Iris pigment epithelial cell (primary cell): ENCODE measurements at regions not wholly inside any gene's neighbourhood (a gene's known extent, or its start where the extent isn't known, plus 50 kb on each side); places are given as distances from the start of the nearest gene placed in this dataset.
A peak's percentile ranks its signal among the peaks of the same experiment; 100 is the strongest.

Experiments used
- DNase-seq: peaks from one replicate; pipeline ENCODE4 v3.0.0-alpha.2; 2011; ENCODE audit warnings: low read depth

DNA sequence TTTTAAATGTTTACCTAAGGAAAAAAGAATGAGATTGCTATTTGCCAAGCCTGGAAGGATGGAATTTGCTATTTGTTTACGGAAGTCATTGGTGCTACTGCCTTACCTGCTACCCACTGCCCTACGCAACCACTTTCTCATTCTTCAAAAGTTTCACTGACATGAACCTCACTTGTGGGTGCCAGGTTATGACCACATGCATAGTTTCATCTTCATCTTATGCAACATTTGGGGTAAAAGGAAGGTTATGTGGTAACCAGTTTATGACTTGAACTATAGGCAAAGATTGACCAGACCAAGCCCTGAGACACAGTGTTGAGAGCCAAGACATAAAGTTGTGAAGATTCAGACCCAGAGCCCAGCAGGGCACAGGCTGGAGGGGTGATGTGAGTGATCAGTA is 142.5 kb downstream of the LACC1 start:
- peak; percentile 68 for DNase-seq

DNA sequence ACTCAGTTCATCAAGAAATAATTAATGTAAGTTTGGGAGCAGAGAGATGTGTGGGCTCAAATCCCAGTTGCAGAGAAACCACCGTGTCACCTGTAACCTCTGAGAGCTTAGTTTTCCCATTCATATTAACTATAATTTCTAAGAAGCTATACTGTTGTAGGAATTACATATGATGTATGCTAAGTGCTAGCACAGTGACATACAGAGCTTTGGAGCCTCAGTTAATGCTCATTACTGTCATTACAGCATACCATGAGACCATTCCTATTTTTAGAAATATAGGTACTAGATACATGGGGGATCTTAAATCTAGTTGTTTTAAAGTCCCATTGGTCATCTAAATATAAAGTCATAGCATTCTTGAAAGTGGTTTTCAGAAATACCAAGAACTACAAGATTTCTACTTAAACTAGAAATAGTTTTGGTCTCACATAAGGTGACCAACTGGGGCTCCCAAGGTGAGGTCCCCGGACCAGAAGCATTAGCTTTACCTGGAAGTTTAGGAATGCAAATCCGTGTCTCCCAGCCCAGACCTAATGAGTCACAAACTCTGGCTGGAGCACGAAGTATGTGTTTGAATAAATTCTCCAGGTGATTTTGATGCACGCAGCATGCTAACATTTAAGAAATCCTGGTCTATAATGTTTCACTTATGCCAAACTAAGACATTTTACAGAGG is 144.6 kb downstream of the LACC1 start:
- DNase-seq: no peak

DNA sequence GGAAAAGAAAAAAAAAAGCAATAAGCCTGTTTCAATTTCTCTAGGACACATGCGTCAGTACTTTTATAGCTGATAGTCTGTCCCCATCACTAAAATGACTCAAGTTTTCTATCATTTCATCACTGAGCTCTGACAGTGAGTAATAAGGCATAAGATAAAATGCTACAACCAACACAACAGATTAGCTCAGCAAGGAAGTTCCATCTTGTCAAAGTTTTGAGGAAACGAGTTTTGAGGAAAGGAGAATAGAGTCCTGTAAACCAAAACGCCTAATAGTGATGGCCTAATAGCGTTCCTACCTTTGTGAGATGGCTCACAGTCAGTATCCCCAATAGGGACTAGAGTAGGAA is 145.1 kb downstream of the LACC1 start:
- DNase-seq: no peak

DNA sequence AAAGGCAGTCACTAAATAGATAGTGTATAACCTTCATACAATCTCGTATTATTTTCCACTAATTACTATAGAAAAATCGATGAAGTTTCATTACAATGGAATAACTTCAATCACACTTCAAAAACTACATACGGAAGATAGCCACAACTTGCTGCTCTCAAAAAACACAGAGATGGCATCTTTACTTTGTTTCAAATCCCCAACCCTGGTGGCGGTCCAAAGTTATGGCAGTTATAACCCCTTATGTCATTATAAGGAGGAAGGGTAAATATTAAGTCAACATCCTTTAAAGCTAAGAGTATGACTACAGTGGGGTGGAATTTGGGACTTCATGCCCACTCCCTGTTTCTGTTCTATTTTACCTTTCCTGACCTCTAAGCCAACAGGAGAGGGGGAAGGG is 146.5 kb downstream of the LACC1 start:
- no peak for DNase-seq

GRCh38 chr13:44028734-44029133 is 149.0 kb downstream of the LACC1 start:
- DNase-seq: no peak

DNA sequence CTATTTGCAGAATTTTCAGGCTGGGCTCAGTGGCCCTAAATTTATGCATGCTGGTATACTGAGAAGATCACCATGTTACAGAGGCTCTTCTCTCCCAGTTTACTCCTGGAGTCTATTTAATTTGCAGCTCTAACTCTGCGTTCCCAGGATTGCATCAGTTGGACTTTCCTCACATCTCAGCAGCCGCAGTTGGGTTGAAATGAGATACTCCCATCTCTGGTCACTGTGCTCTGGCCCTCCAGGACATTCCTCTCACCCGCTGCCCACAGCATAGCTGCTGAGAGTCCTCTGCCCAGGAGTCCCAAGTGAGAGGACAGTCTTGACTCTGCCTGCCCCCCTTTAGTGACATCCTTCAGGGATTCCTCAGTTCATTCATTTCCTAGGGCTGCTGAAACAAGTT is 150.9 kb downstream of the LACC1 start:
- no peak for DNase-seq

DNA sequence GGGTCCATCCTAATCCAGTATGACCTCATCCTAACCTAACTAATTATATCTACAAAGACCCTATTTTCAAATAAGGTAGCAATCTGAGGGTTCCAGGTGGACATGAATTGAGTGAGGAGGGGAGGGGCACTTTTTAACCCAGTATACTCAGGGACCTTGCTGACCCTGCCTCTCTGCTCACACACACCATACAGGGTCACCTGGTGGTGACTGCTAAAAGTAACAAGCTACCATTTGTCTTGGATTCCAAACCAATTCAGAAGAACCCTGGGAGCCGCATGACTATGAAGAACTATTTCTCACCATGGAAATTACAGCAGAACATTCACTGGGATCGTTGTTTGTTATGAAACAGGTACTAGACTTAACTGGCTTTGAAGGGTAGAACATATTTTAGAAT is 151.9 kb downstream of the LACC1 start:
- DNase-seq: no peak

DNA sequence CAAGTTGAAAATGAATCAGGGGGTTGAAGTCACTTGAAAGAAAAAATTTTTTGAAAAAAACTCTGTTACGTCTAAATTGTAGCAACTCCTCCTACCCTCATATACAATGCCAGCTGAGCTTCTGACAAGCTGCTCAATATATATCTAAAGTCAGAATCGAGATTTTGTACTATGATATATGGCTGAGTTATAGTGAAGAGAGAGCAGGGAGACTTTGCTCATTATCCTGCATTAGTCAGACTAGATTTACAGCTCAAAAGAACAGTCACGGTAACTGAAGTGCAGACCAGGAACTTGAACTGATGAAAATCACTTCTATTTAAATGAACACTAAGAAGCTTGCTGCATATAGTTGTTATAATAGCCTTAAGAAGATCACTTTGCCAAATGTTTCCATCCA is 153.1 kb downstream of the LACC1 start:
- no peak for DNase-seq

DNA sequence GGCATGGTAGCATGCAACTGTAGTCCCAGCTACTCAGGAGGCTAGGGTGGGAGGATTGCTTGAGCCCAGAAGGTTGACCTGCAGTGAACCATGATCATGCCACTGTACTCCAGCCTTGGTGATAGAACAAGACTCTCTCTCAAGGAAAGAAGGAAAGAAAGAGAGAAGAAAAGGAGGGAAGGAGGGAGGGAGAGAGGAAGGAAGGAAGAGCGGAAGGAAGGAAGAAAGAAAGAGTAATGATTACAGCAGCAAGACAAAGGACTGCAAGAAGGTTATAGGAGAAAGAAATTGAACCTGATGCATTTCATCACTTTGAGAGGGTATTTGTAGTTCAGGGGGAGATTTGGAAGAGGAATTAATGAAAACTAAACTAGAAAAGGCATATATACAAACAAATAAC is 155.7 kb downstream of the LACC1 start:
- DNase-seq: no peak

GRCh38 chr13:44040070-44040817 is 160.5 kb downstream of the LACC1 start:
- peak; percentile 74 for DNase-seq

GRCh38 chr13:44040818-44041100 is 161.1 kb downstream of the LACC1 start:
- peak; percentile 70 for DNase-seq

DNA sequence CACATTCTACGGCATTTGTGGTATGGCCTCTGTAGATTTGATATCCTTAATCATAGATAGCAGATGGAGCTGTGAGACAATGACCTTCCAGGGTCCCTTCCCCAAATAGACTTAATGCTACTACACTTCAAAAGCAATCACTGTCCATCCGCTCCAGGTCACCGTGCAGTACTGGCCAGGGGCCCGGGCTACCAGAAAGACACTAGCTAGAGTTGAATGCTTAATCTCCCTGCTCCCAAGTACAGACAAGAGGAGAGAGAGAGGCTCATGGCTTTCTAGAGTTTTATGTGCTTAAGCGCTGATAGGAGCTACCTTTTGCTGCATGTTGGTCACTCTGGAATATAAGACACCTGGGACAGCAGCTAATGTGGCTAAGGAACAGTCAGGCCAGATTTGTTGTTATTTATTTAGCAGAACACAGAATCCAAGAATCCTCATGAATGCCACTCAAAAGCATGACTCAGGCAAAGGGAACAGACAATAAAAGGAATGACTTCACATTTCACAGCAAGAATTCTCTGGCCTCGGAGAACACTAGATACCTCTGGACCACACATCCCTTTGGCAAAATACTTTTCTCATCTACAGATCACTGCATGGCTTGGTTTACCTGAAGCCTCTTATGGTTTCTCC is 165.0 kb downstream of the LACC1 start:
- DNase-seq: no peak

- no peak for DNase-seq
These were observed 165.5 kb downstream of the LACC1 start for GRCh38 chr13:44045180-44045562.

DNA sequence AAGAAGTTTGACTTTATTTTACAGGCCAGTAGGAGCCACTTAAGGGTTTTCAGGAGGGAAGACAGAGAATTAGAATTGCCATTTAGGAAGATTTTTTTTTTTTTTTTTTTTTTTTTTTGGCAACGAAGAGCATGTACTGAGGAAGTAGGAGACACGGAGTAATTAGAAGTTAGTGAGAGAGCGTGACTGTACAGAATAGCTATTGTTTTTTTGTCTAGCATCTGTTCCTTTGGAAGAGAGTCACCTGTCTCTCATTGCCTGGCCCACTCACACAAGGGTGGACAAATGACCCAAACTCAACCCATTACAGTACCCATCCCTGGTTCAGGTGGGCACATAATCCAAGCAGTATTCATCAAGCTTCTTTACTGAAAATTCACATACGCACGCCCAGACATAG is 166.7 kb downstream of the LACC1 start:
- no peak for DNase-seq

- DNase-seq: no peak
These were observed 168.6 kb downstream of the LACC1 start for GRCh38 chr13:44048326-44048725.

GRCh38 chr13:44049081-44049945 is 169.6 kb downstream of the LACC1 start:
- no peak for DNase-seq

DNA sequence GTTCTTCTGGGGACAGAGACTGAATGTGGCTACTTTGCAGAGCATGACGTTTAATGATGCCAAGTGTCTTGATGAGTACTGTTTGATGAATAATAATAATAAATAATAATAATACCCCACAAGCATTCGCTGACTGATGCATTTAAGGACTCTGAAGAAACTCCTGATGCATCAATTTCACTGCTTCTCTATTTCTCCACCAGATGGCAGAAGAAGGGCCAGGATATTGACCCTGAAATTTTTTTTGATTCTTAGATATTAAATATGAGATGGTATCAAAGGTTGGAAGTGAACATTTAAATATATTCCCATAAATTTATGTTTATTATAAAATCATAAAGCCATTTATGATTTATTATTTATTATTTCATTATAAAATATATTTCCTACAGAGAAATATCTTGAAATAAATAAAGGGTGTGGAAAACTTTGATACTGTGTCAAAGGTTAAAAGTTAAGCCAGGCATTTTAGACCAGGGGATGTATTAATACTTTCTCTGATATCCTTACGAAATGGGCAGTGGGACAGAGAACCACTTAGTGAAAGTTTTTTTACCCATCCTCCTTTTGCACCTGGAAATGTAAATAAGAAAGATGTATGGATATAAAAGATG is 170.9 kb downstream of the LACC1 start:
- peak; percentile 47 for DNase-seq

- no peak for DNase-seq
These were observed 171.7 kb downstream of the LACC1 start for GRCh38 chr13:44051405-44051804.

DNA sequence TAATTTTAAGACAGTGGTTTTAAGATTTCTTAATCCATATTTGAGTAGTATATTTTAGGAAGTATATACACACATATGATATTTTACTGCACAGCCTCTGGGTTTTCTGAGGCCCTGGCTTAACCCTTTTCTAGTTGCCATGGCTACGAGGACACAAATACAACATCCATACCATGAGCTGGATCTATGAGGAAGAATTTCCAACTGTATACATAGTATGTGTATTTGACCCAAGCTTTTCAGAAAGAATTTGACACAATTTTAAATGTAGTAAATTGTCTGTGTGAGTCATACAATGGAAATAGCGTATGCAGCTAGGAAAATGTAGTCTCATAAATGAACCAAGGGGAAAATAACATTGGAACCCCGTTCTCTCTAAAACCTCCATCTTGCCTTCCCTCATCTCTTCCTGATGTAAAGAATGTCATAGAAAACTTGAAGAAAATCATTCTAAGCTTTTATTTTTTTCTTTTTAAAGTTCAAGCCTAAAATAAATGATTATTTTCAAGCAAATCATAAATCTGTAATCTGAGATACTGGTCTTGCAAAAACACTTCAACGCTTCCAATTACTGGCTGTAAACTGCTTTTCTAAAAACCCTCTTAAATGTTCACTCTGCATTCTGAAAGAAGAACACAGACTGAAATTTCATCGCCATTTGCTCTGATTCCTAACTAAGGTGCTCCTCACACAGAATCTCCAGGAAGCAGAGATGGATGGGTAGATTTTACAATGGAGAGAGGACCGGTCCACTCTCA is 172.4 kb downstream of the LACC1 start:
- peak; percentile 42 for DNase-seq

DNA sequence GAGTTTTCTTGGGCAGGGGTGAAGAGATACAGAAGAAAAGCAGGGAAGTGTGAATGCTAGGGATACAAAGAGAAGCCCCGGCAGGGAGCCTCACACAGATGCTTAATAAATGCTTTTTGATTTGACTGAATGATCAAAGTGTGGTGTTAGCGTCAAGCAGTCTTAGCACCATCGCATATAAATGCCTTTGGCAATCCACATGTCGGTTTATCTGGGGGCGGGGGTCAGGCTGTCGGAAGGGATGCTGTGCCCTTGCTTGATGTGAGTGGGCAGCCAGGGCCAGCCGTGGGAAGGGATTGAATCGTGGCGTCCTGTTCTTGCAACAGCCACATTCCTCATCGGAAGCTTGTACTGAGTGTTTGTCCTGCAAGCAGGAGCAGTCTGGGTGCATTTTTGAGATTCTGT is 173.1 kb downstream of the LACC1 start:
- DNase-seq: peak; percentile 85

DNA sequence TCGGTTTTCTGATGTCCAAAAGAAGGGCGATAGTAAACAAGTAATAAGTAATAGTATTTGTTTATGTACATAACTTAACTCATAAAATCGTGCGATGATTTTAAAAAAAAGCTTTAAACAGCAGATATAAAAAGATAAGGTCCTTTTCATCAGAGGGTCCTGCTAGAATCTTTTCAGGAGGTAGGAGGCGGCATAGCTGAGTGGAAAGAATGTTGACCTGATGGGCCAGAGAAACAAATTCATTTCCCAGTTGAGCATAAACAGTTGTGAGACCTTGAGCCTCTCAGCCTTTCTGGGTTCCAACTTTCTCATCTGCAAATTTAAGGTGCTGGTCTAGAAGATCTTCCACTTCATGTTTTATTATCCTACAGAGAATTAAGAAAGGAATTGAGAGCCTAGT is 173.5 kb downstream of the LACC1 start:
- peak; percentile 53 for DNase-seq

DNA sequence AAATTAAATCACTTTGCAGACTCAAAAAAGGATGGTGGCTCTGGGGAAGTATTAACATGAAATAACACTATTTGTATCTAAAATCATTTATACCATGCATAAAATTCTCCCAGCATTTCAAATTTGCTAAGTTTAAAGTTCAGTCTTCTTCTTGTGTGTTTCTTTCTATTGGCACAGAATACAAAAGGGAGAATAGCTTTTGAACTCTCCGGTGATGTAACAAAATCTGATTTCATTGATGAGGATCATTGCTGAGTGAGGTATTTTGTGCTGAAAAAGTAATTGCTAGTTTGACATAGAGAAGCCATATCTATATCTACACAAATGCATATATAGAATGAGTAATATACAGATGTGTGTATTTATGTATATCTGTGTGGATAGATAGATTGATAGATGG is 174.8 kb downstream of the LACC1 start:
- DNase-seq: no peak
